ENCODE measurements at regions not wholly inside any gene's neighbourhood (a gene's known extent, or its start where the extent isn't known, plus 50 kb on each side); places are given as distances from the start of the nearest gene placed in this dataset.

- no peak for TF ChIP-seq CTCF (IDR thresholded peaks at IDR 0.05; ENCODE audit: low read length)
- TF ChIP-seq EZH2phosphoT487 (IDR thresholded peaks at IDR 0.05; ENCODE audit: low read length) = no peak
- no peak for TF ChIP-seq EZH2 (optimal IDR thresholded peaks at IDR 0.05; ENCODE audit: low read depth, low read length)
- H3K9ac ChIP-seq (ENCODE audit: low read length) = no peak overlapping the region
- no peak overlapping the region for H2AFZ ChIP-seq (ENCODE audit: low read length)
- no peak overlapping the region for H3K27ac ChIP-seq (ENCODE audit: low read length)
- no peaks in the 10 kb centered on the region for H3K27me3 ChIP-seq (replicated peaks; ENCODE audit: insufficient read depth, low read length)
- no peaks in the 10 kb centered on the region for H3F3A ChIP-seq (ENCODE audit: insufficient read depth, low read length)
- no peaks in the 10 kb centered on the region for H3K36me3 ChIP-seq (replicated peaks; ENCODE audit: insufficient read depth, low read length)
- no peaks in the 10 kb centered on the region for H3K9me3 ChIP-seq (replicated peaks; ENCODE audit: insufficient read depth, low read length)
- no peaks in the 10 kb centered on the region for H4K20me1 ChIP-seq (ENCODE audit: insufficient read depth, low read length)
- DNase-seq = no peak
- H3K4me2 ChIP-seq (ENCODE audit: low read depth, low read length) = no peak overlapping the region
- no peaks in the 10 kb centered on the region for H3K4me1 ChIP-seq (ENCODE audit: low read length)
- H3K79me2 ChIP-seq (ENCODE audit: low read length) = no peaks in the 10 kb centered on the region
- H3K4me3 ChIP-seq (ENCODE audit: low read length) = no peak overlapping the region
- no peaks in the 10 kb centered on the region for H3K9me2 ChIP-seq (replicated peaks; ENCODE audit: insufficient read depth, low read length)
Observed at GRCh38 chr7:121515229-121515628, 119.1 kb upstream of the FAM3C start.

- Histone ChIP-seq H3K4me1 (ENCODE audit: low read length) (no peaks in the 10 kb centered on the region), H3K9ac (ENCODE audit: low read length) (no peak overlapping the region), H4K20me1 (ENCODE audit: insufficient read depth, low read length) (no peaks in the 10 kb centered on the region), H3K36me3 (replicated peaks; ENCODE audit: insufficient read depth, low read length) (no peaks in the 10 kb centered on the region), H3K79me2 (ENCODE audit: low read length) (no peaks in the 10 kb centered on the region), H3K27me3 (replicated peaks; ENCODE audit: insufficient read depth, low read length) (no peaks in the 10 kb centered on the region), H3K4me2 (ENCODE audit: low read depth, low read length) (no peak overlapping the region), H3F3A (ENCODE audit: insufficient read depth, low read length) (no peaks in the 10 kb centered on the region), H3K9me3 (replicated peaks; ENCODE audit: insufficient read depth, low read length) (no peaks in the 10 kb centered on the region), H3K27ac (ENCODE audit: low read length) (no peak overlapping the region), H3K4me3 (ENCODE audit: low read length) (no peak overlapping the region), H3K9me2 (replicated peaks; ENCODE audit: insufficient read depth, low read length) (no peaks in the 10 kb centered on the region), H2AFZ (ENCODE audit: low read length) (no peak overlapping the region)
- no peak for DNase-seq
- TF ChIP-seq EZH2phosphoT487 (IDR thresholded peaks at IDR 0.05; ENCODE audit: low read length) (no peak), EZH2 (optimal IDR thresholded peaks at IDR 0.05; ENCODE audit: low read depth, low read length) (no peak), CTCF (IDR thresholded peaks at IDR 0.05; ENCODE audit: low read length) (no peak)
Observed at GRCh38 chr7:121513105-121513504, 117.0 kb upstream of the FAM3C start.

GRCh38 chr7:121510858-121511482 lies 114.9 kb upstream of the FAM3C start:
- Histone ChIP-seq H3K27me3 (replicated peaks; ENCODE audit: insufficient read depth, low read length) (no peaks in the 10 kb centered on the region), H3F3A (ENCODE audit: insufficient read depth, low read length) (no peaks in the 10 kb centered on the region), H3K36me3 (replicated peaks; ENCODE audit: insufficient read depth, low read length) (no peaks in the 10 kb centered on the region), H3K9ac (ENCODE audit: low read length) (no peak overlapping the region), H3K9me2 (replicated peaks; ENCODE audit: insufficient read depth, low read length) (no peaks in the 10 kb centered on the region), H3K4me2 (ENCODE audit: low read depth, low read length) (no peak overlapping the region), H3K4me1 (ENCODE audit: low read length) (no peaks in the 10 kb centered on the region), H3K4me3 (ENCODE audit: low read length) (no peak overlapping the region), H3K27ac (ENCODE audit: low read length) (no peak overlapping the region), H4K20me1 (ENCODE audit: insufficient read depth, low read length) (no peaks in the 10 kb centered on the region), H3K79me2 (ENCODE audit: low read length) (no peaks in the 10 kb centered on the region), H3K9me3 (replicated peaks; ENCODE audit: insufficient read depth, low read length) (no peaks in the 10 kb centered on the region), H2AFZ (ENCODE audit: low read length) (no peak overlapping the region)
- no peak for DNase-seq
- TF ChIP-seq EZH2phosphoT487 (IDR thresholded peaks at IDR 0.05; ENCODE audit: low read length) (no peak), EZH2 (optimal IDR thresholded peaks at IDR 0.05; ENCODE audit: low read depth, low read length) (no peak), CTCF (IDR thresholded peaks at IDR 0.05; ENCODE audit: low read length) (no peak)

All from MM.1S (cell line).